HepG2 (cell line): ENCODE measurements at regions not wholly inside any gene's neighbourhood (a gene's known extent, or its start where the extent isn't known, plus 50 kb on each side); places are given as distances from the start of the nearest gene placed in this dataset.

Source experiments
- ATAC-seq: fragments of 200-7000 bp; cut with Tn5 transposase; 3 replicates; pipeline ENCODE4 v1.9.1; 2020; ENCODE audit warnings: mild to moderate bottlenecking, moderate library complexity
- BruUV-seq: library from RNA; stranded (reverse); fragments of 400-500 nt; replicated peaks from 2 replicates; lab custom pipeline; 2021; lab: Mats Ljungman, UMichigan
- CTCF ChIA-PET: fragments of 300-600 bp; formaldehyde crosslinking; extraction: SDS; loops from one replicate; lab custom pipeline; 2021; ENCODE audit warnings: low total read pairs, inconsistent platforms, low intra/inter-chr PET ratio; lab: Yijun Ruan, JAX
- POLR2A ChIA-PET: fragments of 350-600 bp; sonication (Branson Sonifier 250); formaldehyde crosslinking; loops from one replicate; lab custom pipeline; 2020; ENCODE audit warnings: antibody characterized with exemption, inconsistent platforms; lab: Yijun Ruan, JAX
- DNase-seq: peaks from one replicate; pipeline ENCODE4 v3.0.0-alpha.2; 2015; ENCODE audit warnings: low spot score
- FAIRE-seq: peaks from 3 replicates; lab custom pipeline; 2011; peaks lifted over from hg19 to GRCh38; lab: Jason Lieb, UNC
- H2AFZ ChIP-seq: one replicate; pipeline ENCODE4 v1.6.1; 2011; ENCODE audit warnings: low read length, inconsistent platforms
- H3K27ac ChIP-seq: fragments of 300-600 bp; 3 replicates; pipeline ENCODE4 v1.8.0; 2011; ENCODE audit warnings: mixed run types, mild to moderate bottlenecking, mixed read lengths, low read length, inconsistent platforms; ENCODE audit not compliant: insufficient read depth; ENCODE audit errors: extremely low read length
- H3K27me3 ChIP-seq, 2 experiments: fragments of 200-600 bp in 1 of 2; 2 replicates in 1 of 2; 3 replicates in 1 of 2; pipeline versions ENCODE4 v1.6.0 to v1.8.0; 2011; ENCODE audit warnings: low read length in 2 of 2, mild to moderate bottlenecking in 2 of 2, moderate library complexity in 2 of 2, inconsistent platforms in 1 of 2; ENCODE audit not compliant: insufficient read depth in 2 of 2, control insufficient read depth in 1 of 2
- H3K36me3 ChIP-seq, 2 experiments: fragments of 200-600 bp in 1 of 2; replicated peaks in 1 of 2; 2 replicates in 1 of 2; 3 replicates in 1 of 2; pipeline versions ENCODE4 v1.5.1 to v1.8.0; 2011; ENCODE audit warnings: low read length in 2 of 2, inconsistent platforms in 1 of 2; ENCODE audit not compliant: insufficient read depth in 2 of 2, control insufficient read depth in 1 of 2
- H3K4me1 ChIP-seq: 2 replicates; pipeline ENCODE4 v1.5.1; 2012; ENCODE audit warnings: low read length, inconsistent platforms; ENCODE audit not compliant: insufficient read depth
- H3K4me2 ChIP-seq: 2 replicates; pipeline ENCODE4 v1.6.0; 2011; ENCODE audit warnings: low read depth, low read length, inconsistent platforms
- H3K4me3 ChIP-seq, 3 experiments: fragments of 200-600 bp in 1 of 3; sonication (generic), shearing (Covaris generic) in 1 of 3; replicated peaks in 1 of 3; 2 replicates each; pipeline ENCODE4 v1.5.1; 2011 to 2016; ENCODE audit warnings: low read length in 3 of 3, inconsistent platforms in 2 of 3, low read depth in 2 of 3, mild to moderate bottlenecking in 2 of 3, control low read depth in 1 of 3, mixed read lengths in 1 of 3; ENCODE audit not compliant: insufficient read depth in 1 of 3
- H3K79me2 ChIP-seq: one replicate; pipeline ENCODE4 v1.6.1; 2011; ENCODE audit warnings: low read length, inconsistent platforms; ENCODE audit not compliant: insufficient read depth
- H3K9ac ChIP-seq: 2 replicates; pipeline ENCODE4 v1.6.0; 2011; ENCODE audit warnings: mild to moderate bottlenecking, low read depth, low read length, inconsistent platforms; ENCODE audit not compliant: insufficient read depth
- H3K9me3 ChIP-seq: 2 replicates; pipeline ENCODE4 v1.5.1; 2012; ENCODE audit warnings: mild to moderate bottlenecking, low read length
- H4K20me1 ChIP-seq: 2 replicates; pipeline ENCODE4 v1.6.0; 2011; ENCODE audit warnings: inconsistent platforms, mild to moderate bottlenecking, low read length, moderate library complexity; ENCODE audit not compliant: insufficient read depth
- PHB2 ChIP-seq: fragments of 450-650 bp; IDR thresholded peaks from 2 replicates; pipeline ENCODE4 v1.6.1; 2018; ENCODE audit not compliant: partially characterized antibody
- YY1 ChIP-seq: IDR thresholded peaks from 2 replicates; pipeline ENCODE4 v1.6.1; 2011; ENCODE audit warnings: low read length, low read depth, moderate library complexity, mild to moderate bottlenecking; ENCODE audit not compliant: insufficient read depth, insufficient replicate concordance
- ZC3H4 ChIP-seq: sonication (generic); formaldehyde crosslinking; IDR thresholded peaks from 2 replicates; pipeline ENCODE4 v1.4.0; 2020; ENCODE audit warnings: missing genetic modification reagents, borderline replicate concordance
- ZNF547 ChIP-seq: sonication (generic); formaldehyde crosslinking; IDR thresholded peaks from 2 replicates; pipeline ENCODE4 v1.5.1; 2020; ENCODE audit warnings: mild to moderate bottlenecking, missing genetic modification reagents
- WGBS: methylation state at CpG from one replicate; pipeline ENCODE4 v1.1.6; 2017; ENCODE audit warnings: low lambda C conversion rate; 5-methylcytosine and 5-hydroxymethylcytosine counted together
- in situ Hi-C: cut with HindIII; loops from 2 replicates; pipeline ENCODE4 v1.10.0; 2017; ENCODE audit warnings: low pct_unique_long_range_greater_than_20kb; ENCODE audit not compliant: extremely low pct_ligation_motif_present
- intact Hi-C: fragments of 100-400 bp; cut with micrococcal nuclease; formaldehyde crosslinking; loops from one replicate; pipeline ENCODE4 v1.10.0; 2022; ENCODE audit not compliant: unreplicated experiment
- TF ChIP-seq, protein P1 (sequence below): sonication (generic); formaldehyde crosslinking; IDR thresholded peaks from 2 replicates; pipeline ENCODE4 v1.4.0; 2020; ENCODE audit warnings: missing genetic modification reagents, low read depth, mild to moderate bottlenecking, borderline replicate concordance
- TF ChIP-seq, protein P2 (sequence below): sonication (generic); formaldehyde crosslinking; IDR thresholded peaks from 2 replicates; pipeline ENCODE4 v1.4.0; 2020; ENCODE audit warnings: missing genetic modification reagents, borderline replicate concordance
- TF ChIP-seq, protein P3 (sequence below): IDR thresholded peaks from 2 replicates; pipeline ENCODE4 v1.6.1; 2016; ENCODE audit warnings: missing biosample characterization, missing genetic modification reagents, low read depth

DNA sequence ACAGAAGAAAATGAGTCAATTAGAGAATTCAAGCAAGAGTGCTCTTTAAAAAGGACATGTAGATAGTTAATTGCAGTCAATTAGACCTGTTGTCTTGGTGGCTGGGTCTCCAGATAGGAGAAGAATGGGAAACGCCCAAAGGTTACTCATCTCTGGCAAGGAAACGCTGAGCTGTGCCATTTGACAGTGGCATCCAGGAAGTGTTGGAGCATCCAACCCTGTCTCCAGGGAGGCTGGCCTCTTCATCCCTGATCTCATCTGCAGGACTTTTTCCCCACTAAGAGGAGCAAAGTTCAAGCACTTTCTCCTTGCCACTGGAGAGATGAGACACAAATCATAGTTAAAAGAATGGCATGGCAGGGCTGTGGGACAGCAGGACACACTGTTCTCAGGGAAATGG, 111.7 kb upstream of the MSX2 start:
- Histone ChIP-seq H3K36me3 (no peaks in the 10 kb centered on the region), H3K9me3 (no peaks in the 10 kb centered on the region), H3K4me2 (no peak overlapping the region), H3K9ac (no peak overlapping the region), H3K79me2 (no peaks in the 10 kb centered on the region), H3K27ac (no peak overlapping the region), H3K4me3 (no peak overlapping the region), H3K27me3 (no peaks in the 10 kb centered on the region), H4K20me1 (no peaks in the 10 kb centered on the region), H2AFZ (no peak overlapping the region), H3K4me1 (no peaks in the 10 kb centered on the region)
- no peak for DNase-seq
- CTCF ChIA-PET = no interaction called here
- no peak for ATAC-seq
- POLR2A ChIA-PET = no interaction called here
- no peak for FAIRE-seq
- intact Hi-C loops (no loop called here), in situ Hi-C loops (no loop called here)
- 25% methylated on average over 2 of the region's 2 CpGs for WGBS
- TF ChIP-seq, protein P1, sequence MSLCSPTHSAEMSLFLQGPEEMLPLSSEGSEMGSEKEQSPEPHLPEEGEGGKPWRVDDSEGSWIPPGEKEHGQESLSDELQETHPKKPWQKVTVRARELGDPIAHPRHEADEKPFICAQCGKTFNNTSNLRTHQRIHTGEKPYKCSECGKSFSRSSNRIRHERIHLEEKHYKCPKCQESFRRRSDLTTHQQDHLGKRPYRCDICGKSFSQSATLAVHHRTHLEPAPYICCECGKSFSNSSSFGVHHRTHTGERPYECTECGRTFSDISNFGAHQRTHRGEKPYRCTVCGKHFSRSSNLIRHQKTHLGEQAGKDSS = no peak
- TF ChIP-seq, protein P2, sequence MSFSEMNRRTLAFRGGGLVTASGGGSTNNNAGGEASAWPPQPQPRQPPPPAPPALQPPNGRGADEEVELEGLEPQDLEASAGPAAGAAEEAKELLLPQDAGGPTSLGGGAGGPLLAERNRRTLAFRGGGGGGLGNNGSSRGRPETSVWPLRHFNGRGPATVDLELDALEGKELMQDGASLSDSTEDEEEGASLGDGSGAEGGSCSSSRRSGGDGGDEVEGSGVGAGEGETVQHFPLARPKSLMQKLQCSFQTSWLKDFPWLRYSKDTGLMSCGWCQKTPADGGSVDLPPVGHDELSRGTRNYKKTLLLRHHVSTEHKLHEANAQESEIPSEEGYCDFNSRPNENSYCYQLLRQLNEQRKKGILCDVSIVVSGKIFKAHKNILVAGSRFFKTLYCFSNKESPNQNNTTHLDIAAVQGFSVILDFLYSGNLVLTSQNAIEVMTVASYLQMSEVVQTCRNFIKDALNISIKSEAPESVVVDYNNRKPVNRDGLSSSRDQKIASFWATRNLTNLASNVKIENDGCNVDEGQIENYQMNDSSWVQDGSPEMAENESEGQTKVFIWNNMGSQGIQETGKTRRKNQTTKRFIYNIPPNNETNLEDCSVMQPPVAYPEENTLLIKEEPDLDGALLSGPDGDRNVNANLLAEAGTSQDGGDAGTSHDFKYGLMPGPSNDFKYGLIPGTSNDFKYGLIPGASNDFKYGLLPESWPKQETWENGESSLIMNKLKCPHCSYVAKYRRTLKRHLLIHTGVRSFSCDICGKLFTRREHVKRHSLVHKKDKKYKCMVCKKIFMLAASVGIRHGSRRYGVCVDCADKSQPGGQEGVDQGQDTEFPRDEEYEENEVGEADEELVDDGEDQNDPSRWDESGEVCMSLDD (CRISPR knock-in tag) = no peak
- TF ChIP-seq, protein P3, sequence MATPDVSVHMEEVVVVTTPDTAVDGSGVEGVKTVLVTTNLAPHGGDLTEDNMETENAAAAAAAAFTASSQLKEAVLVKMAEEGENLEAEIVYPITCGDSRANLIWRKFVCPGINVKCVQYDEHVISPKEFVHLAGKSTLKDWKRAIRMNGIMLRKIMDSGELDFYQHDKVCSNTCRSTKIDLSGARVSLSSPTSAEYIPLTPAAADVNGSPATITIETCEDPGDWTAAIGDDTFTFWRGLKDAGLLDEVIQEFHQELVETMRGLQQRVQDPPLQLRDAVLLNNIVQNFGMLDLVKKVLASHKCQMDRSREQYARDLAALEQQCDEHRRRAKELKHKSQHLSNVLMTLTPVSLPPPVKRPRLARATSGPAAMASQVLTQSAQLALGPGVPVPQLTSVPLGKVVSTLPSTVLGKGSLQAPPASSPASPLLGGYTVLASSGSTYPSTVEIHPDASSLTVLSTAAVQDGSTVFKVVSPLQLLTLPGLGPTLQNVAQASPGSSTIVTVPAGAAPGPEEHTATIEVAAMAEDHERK (CRISPR knock-in tag) = no peak
- TF ChIP-seq YY1 (no peak), ZC3H4 (CRISPR knock-in tag) (no peak), ZNF547 (no peak), PHB2 (no peak)
- BruUV-seq = no TSS peak
